ENCODE measurements at regions not wholly inside any gene's neighbourhood (a gene's known extent, or its start where the extent isn't known, plus 50 kb on each side); places are given as distances from the start of the nearest gene placed in this dataset.
"Not testable (repeated sequence)": the region's sequence is repeated elsewhere in the genome, so short reads cannot be mapped to it uniquely, and the experiment has no call there.

DNA sequence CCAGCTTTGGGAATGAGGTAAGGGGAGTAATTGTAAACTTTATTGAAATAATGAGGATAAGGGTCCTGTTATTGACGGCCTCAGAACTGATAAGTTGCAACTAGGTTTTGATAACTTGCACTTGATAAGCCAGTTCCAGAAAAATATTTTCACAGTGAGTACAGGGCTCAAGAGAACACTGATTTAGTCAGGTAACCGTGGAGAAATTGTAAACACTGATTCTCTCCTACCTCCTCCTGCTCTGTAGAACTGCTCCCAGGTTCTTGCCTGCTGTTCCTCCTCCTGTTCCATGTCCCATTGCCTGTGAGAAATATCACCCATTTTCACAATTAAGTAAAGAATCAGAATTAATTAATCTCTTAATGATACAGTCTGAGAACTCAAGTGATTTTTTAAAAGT, 55.0 kb upstream of the CXXC4 start:
- DNase-seq: no peak

DNA sequence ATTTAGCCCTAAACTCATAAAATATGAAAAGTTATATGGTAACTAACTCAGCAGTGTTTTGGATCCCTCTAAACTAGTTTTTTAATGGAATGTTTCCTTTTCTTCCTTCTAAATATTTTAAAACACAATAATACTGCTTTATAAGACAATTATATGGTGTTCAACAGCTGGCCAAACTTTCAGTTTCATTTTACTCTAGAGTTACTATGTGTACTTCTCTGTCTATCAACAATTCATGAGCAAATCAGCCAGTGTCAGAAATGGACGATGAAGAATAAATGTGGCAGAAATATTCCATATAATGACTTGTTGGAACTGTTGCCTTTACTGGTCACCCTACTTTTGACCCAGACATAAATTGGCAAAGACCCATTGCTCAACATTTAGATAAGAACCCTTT, 64.8 kb upstream of the CXXC4 start:
- DNase-seq: no peak

DNA sequence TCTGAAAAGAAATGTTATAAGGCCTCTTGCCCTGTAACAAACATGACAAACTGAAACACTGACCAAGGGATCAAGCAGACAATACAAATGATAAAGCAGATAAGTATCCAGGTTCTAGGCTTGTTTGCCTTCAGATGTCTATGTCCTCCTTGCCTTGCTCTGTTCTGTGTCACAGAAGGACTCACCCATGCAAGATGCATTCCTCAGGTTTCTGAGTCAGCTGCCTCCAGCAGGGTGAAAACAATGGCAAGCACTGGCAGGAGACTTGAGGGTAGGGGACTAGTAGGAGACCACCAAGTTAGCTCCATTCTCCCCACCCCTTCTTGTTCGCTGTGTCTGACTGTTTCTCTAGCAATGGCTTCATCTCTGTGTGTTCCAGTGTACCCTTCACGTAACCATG, 76.6 kb upstream of the CXXC4 start:
- DNase-seq: no peak

DNA sequence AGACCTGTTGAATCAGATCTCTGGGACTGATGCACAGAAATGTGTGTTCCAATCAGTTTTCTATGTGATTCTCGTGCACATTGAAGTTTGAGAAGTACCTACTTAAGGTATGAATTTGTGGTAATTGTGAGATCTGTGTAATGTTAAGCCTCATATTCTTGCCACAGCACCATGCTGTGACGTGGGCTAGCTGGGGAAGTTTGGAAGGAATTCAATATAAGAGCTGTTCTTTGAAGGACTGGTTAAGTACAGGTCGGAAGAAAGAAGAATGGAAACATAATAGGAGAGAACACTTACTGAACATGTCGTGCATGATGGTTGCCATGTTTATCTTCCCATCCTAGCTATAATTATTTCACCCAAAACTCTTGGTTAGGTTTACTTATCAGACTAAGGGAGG, 79.7 kb upstream of the CXXC4 start:
- no peak for DNase-seq

DNA sequence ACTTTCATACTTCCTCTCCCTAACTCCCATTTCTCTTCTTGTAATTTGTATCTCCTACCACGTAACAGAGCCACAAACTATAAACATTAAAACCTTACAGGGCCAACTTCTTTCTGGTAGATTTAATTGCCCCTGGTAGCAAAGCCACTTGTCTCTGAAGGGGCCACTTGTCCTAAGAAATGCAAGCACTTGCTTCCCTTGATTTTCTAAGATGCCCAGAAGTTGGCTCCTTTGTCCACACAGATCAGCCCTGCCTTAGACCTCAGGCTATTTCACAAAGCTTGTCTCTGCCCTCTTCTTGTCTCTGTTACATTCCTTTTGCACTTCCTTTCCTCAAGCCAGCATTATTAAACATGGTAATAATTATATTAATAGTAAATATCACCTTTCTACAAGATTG, 80.6 kb upstream of the CXXC4 start:
- DNase-seq: no peak

DNA sequence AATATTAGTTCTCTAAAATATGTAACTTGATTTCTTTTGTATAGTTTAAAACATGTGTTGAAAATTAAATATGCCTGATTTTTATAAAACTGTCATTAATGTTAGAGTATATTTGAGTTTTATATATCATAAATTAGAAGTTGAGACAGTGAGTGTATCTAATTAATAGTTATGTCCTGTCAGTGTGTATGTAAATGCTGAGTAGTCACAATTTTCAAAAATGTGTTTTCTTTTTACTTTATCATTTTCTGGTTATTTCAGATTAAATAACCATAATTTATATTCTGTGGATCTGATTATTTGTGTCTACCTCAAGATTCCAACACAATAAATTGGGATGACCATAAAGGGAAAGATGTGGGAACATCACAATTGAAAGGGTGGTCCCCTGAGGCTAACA, 82.7 kb upstream of the CXXC4 start:
- no peak for DNase-seq

DNA sequence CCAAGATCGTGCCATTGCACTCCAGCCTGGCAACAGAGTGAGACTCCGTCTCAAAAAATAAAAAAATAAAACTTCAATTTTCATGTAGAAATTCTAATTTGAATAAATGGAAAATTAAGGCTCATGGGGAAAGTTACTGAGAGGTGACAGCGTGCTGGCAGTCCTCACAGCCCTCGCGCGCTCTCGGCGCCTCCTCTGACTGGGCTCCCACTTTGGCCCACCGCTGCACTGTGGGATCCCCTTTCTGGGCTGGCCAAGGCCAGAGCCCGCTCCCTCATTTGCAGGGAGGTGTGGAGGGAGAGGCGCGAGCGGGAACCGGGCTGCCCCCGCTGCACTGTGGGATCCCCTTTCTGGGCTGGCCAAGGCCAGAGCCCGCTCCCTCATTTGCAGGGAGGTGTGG, 86.8 kb upstream of the CXXC4 start:
- DNase-seq: not testable (repeated sequence)

DNA sequence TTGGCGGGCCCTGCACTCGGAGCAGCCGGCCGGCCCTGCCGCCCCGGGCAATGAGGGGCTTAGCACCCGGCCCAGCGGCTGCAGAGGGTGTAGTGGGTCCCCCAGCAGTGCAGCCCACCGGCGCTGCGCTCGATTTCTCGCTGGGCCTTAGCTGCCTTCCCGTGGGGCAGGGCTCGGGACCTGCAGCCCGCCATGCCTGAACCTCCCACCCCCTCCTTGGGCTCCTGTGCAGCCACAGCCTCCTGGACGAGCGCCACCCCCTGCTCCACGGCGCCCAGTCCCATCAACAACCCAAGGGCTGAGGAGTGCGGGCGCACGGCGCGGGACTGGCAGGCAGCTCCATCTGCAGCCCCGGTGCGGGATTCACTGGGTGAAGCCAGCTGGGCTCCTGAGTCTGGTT, 87.4 kb upstream of the CXXC4 start:
- not testable (repeated sequence) for DNase-seq

DNA sequence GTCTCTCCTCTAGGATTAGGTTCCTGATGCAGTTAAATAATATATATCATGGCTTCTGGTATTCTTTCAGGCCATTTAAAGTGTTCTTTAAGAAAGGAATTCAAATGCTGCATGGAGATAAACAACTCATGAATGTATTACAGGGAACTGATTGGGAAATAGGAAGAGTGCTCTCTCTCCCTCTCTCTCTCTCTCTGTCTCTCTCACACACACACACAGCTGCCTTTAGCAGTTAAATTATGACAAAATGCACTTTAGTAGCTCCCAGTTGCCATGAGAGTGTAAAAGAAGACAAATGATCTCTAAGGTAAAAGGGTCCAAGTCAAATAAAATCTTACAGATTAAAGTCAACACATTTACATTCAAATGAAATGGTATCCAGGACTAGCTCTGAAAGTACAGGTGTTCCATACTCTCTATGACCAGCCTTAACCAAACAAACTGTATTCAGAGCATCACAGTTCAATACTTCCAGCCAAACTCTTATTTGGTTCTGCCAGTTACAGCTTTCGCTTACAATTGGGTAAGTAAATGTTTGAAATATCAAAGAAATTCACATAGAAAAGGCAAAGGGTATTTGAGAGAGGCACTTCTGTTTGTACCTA, 94.7 kb upstream of the CXXC4 start:
- no peak for DNase-seq

DNA sequence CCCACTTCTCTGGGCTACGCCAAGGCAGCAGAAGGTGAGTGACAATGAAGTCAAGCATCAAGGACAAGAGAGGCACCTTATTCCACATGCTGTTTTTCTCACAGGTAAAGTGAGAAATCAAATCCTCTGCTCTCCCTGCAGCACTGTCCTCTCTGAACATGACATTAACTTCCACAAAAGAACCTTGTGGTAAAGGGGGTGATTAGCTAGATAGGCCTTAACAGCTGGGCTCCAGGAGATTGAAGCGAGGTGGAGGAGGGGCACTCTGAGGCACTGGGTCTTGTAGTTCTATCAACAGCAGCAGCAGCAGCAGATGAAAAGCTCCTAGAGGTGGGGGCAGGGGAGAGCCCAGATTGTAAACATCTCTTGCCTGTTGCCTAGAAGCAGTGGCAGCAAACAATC, 96.8 kb upstream of the CXXC4 start:
- peak; percentile 32 for DNase-seq

DNA sequence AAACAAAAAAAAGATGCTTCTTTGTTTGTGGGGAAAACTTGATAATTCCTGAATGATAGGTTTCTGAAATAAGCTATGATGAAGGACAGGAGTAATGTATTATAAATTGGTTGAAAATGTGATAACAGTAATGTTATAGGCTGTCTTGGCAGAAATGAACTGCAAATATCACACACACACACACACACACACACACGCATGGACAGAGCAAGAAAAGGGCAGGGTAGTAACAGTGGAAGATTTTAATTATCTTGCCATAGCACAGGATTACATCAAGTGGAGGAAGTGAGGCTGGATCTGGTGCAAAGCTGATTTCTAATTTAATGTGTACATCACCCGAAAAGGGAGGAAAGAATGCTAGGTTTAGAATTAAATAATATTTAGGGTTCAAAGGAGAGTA, 97.5 kb upstream of the CXXC4 start:
- DNase-seq: no peak

DNA sequence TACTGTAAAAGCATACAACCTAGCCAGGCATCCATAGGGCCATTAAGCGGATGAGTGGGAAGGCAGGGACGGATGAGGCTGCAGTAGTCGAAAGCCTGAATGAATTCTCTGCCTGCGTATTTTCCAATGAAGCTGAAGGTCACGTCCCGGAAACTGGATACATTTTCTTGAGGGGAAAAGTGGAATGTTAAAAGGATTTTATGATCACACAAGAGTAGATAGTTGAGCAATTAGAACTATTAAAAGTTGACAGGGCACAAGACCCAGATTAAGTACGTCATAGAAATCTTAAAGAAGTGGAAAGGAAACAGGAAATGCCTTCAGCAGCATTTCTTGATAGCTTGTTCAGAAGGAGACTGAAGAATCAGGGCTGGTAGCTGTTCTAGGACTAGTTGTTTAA, 98.3 kb upstream of the CXXC4 start:
- no peak for DNase-seq

DNA sequence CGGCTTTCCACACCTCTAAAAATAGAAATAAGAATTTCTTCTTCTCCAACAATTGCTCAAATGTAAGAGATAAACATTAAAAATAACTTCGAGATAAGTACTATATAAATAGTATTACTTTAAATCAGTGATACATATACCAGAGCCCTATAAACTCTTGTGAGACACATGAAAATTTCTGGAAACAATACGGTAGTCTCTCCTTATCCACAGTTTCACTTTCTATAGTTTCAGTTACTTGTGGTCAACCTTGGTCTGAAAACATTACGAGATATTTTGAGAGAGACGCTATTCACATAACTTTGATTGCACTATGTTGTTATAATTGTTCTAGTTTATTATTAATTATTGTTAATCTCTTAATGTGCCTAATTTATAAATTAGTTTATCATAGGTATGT, 101.5 kb upstream of the CXXC4 start:
- no peak for DNase-seq

DNA sequence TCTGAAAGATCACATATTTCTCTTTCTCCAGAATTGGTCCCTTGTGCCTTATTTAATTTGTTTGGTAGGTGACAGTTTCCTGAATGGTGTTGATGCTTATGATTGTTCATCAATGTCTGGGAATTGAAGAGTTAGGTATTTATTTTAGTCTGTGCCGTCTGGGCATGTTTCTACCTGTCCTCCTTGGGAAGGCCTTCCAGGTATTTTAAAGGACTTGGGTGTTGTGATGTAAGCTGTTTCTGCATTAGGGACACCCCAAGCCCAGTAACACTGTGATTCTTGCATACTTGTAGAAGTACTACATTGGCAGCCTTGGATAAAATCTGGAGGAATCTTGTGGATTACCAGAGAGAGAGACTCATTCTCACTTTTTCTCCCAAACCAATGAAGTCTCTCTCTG, 120.8 kb upstream of the CXXC4 start:
- no peak for DNase-seq

DNA sequence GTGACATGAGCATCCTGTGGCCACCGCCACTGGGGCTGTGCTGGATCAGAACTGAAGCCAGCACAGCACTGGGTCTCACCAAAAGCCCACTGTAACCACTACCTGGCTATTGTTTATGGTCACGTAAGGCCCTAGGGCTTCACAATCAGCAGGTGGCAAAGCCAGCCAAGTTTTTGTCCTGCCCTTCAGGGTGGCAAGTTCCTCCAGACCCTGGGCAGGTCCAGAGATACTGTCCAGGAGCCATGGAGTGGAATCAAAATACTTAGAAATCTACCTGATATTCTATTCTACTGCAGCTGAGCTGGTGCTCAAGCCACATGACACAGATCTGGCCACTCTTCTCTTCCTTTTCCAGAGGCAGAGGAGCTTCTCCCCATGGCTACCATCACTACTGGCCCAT, 121.2 kb upstream of the CXXC4 start:
- no peak for DNase-seq

DNA sequence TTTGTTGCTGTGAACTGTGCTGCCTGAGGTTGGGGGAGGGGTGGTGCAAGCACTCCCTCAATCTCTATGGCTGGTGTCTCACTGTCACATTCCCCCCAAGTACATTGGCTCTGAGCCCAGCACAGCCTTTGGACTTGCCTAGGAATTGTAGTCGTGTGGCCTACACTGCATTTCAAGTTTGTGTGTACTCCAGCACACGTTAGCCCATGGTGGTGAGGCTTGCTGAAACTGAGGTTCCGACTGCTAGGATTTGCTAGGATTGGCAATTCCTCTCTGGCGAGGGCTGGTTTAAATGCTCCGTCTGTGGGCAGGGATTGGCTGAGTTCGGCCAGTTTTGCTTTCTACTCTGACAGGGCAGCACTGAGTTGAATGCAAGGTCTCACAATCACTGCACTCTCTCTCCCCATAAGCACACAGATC, 121.7 kb upstream of the CXXC4 start:
- no peak for DNase-seq

DNA sequence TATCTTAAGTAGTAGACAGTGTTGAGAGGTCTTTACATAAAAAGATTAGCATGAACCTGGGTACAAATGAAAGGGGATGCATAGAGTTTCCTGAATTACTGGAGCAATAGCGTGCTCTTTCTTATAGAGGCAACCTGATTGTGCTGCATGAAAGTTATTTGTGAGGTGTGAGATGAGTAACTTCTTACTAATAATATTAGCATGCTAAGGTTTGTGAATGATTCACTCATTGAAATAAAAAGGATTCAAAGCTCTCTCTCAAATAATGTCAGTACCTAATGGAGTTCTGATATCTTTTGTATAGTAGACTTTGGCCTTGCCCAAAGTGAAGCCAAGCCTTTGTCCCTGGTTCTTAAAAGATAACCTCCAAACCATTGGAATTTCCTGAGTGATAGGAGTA, 131.0 kb upstream of the CXXC4 start:
- no peak for DNase-seq

DNA sequence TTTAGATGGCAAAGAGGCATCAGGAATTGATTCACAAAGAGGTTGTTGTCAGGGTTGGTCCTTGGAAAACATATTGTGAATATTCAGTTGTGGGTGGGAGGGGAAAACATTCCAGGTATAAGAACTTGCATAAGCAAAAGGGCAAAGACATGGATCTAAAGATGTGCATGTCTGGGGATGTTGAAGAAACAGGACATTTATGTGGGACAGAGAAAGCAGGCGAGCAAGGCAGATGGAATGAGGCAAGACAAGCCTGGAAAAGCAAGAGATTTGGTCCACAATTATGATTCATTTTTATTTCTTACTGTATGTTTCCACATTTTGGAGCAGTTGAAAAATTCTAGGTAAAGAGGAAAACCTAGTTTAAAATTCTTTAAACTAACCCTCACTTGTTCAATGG, 134.9 kb upstream of the CXXC4 start:
- DNase-seq: no peak

DNA sequence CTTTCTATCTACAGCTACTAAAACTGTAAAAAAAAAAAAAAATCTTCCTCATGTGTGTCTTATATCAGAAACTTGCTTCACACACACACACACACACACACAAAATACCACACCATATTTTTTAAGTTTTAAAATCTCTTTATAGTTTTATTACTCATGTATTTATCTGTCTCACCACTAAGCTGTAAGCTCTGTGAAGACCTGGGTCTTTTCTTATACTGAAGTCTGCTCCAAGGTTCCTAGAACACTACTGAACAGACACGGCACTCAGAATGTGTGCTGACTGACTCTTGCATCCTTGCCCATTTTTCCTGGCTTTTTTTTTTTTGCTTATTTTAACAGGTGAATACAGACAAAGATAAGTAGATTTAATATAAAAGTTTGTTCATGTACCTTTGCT, 135.6 kb upstream of the CXXC4 start:
- no peak for DNase-seq

DNA sequence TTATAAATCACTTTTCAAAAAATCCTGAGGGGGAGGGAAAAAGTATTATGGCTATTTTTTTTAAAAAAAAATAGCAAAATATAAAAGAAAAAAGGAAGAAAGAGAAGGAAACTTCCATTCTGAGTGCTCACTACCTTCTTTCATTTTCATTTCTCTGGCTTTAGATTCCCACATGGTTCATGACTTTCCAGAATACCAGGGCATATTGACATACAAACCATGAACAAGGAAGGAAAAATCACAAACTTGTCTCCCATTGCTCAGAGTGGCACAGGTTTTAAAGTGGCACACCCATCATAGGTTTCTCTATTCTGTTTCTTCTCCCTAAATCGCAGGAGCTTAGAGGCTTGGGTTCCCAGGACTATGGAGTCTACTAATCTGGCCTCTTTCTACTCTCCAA, 136.3 kb upstream of the CXXC4 start:
- no peak for DNase-seq

DNA sequence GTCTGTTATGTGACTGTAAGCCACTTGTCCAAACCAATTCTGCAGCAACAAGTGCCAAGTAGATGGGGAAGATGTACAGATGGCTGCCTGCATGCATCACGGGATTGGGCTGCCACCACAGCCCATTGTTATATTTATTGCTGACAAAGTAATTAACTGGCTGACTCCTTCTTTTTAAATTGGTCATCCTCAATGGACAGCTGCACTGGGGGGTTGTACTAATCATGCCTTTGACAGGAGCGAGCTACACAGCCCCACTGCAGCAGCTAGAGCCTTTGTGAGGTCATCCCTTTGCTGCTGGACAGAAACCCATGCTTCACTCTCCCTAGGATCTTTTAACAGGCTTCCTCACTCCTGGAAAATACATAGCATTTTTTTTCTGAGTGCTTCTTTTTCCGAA, 146.7 kb upstream of the CXXC4 start:
- no peak for DNase-seq

DNA sequence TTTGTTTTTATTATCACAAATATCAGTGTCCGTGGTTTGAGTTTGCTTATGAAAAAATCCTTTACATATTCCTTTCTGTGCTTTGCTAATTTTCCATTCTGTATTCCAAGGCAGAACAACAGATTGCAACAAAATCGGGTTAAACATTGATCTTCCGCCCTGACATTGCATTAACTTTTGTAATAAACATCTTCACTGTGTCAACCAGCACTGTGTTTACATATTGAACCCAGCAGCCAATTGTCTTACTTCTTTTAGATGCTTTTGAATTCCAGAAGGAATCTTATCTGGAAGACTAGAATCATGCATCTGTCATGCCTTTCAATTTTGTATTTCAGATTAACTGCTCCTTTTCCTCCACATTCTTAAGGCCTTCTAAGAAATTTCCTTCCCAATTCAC, 147.8 kb upstream of the CXXC4 start:
- no peak for DNase-seq

DNA sequence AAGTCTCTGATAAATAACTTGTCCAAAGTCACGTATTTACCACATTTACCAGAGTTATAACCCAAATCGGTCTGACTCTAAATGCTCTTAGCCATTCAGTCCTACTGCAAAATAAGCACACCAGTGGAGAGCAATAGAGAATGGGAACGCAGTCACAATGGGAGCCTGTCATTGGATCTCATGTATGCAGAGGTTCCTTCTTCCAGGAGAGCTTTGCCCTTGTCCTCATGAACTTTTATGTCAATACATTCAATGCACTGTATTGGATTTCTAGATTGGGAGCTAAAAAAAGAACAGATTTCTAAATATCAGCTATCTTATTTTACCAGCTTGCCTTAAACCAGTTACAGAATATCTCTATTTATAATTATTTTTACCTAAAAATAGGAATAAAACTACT, 149.1 kb upstream of the CXXC4 start:
- no peak for DNase-seq

DNA sequence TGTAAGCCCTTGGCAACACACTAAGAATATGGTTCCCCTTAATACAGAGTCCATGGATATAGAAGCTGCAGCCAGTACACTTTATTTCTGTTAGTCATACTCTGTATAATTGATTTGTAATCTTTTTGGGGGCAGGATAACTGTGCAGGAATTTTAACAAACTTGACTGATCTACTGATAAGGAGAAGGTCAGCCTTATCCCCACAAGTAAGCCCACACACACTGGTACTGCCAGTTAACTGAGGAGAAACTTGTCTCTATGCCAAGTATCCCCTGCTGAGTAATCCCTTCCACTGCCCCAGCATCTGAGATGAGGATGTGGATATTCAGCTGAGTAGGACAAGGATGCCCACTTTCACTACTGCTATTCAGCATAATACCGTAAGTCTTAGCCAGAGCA, 154.9 kb upstream of the CXXC4 start:
- no peak for DNase-seq

DNA sequence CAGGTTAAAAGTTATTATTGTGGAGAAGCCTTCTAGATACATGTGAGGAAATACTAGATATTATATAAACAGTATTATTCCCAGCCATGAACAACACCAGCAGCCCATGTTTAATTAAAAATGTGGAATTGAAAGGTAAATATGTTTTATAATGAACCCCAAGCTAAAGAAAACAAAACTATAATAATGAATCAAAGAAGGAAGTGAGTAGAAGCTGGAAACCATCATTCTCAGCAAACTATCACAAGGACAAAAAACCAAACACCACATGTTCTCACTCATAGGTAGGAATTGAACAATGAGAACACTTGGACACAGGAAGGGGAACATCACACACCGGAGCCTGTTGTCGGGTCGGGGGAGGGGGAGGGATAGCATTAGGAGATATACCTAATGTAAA, 167.6 kb upstream of the CXXC4 start:
- not testable (repeated sequence) for DNase-seq

DNA sequence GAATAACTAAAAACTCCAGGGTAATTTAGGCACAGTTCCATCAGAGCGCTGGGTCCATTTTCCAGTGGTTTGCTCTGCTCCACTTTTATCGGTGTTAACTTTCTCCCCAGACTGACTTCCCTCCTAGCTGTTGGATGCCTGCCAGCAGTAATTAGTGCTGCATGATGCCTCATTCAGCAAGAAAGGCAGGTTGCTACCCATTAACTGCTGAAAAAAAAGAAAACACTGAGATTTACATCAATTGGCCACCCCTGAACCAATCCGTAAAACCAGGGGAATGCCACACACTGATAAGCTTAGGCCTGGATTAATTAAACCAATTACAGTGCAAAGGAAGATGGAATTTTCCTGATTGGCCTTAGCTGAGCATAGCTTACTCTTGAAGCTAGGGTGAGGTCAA, 182.4 kb upstream of the CXXC4 start:
- DNase-seq: peak; percentile 27

Data from NCI-H2107 (cell line).